ENCODE measurements at regions not wholly inside any gene's neighbourhood (a gene's known extent, or its start where the extent isn't known, plus 50 kb on each side); places are given as distances from the start of the nearest gene placed in this dataset.
A peak's percentile ranks its signal among the peaks of the same experiment; 100 is the strongest.

GRCh38 chr4:154686838-154687237 is 57.0 kb upstream of the LRAT start:
- Histone ChIP-seq H3K4me1 (ENCODE audit: control insufficient read depth in 4 of 4, insufficient read depth in 4 of 4, low read length in 3 of 4) (peaks cover 0 to 17% (median 5%) of the 10 kb centered on the region in 4 donors), H3K4me3 (ENCODE audit: low read depth in 1 of 3, low read length in 3 of 3) (no peak overlapping the region), H3K27ac (ENCODE audit: low read depth in 1 of 2, low read length in 2 of 2) (no peak overlapping the region), H3K36me3 (ENCODE audit: control insufficient read depth in 4 of 4, insufficient read depth in 3 of 4, low read depth in 1 of 4, low read length in 3 of 4) (no peaks in the 10 kb centered on the region), H3K27me3 (ENCODE audit: control insufficient read depth in 4 of 4, insufficient read depth in 4 of 4, low read length in 3 of 4) (no peaks in the 10 kb centered on the region), H3K9me3 (ENCODE audit: control insufficient read depth in 4 of 4, low read length in 3 of 4) (no peaks in the 10 kb centered on the region), H3K9ac (ENCODE audit: low read depth in 1 of 2, low read length in 2 of 2) (no peak overlapping the region)
- 22% methylated on average over 1 of the region's 1 CpG for WGBS
- TF ChIP-seq, protein P1, sequence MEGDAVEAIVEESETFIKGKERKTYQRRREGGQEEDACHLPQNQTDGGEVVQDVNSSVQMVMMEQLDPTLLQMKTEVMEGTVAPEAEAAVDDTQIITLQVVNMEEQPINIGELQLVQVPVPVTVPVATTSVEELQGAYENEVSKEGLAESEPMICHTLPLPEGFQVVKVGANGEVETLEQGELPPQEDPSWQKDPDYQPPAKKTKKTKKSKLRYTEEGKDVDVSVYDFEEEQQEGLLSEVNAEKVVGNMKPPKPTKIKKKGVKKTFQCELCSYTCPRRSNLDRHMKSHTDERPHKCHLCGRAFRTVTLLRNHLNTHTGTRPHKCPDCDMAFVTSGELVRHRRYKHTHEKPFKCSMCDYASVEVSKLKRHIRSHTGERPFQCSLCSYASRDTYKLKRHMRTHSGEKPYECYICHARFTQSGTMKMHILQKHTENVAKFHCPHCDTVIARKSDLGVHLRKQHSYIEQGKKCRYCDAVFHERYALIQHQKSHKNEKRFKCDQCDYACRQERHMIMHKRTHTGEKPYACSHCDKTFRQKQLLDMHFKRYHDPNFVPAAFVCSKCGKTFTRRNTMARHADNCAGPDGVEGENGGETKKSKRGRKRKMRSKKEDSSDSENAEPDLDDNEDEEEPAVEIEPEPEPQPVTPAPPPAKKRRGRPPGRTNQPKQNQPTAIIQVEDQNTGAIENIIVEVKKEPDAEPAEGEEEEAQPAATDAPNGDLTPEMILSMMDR (IDR thresholded peaks at IDR 0.05; ENCODE audit: low read depth, low read length, missing input control) = peak; percentile 7
- TF ChIP-seq ZBTB33 (IDR thresholded peaks at IDR 0.05) = no peak
- peak; percentile 45 to 47 for TF ChIP-seq RAD21 (IDR thresholded peaks at IDR 0.05)
- DNase-seq (ENCODE audit: low spot score) = no peak

DNA sequence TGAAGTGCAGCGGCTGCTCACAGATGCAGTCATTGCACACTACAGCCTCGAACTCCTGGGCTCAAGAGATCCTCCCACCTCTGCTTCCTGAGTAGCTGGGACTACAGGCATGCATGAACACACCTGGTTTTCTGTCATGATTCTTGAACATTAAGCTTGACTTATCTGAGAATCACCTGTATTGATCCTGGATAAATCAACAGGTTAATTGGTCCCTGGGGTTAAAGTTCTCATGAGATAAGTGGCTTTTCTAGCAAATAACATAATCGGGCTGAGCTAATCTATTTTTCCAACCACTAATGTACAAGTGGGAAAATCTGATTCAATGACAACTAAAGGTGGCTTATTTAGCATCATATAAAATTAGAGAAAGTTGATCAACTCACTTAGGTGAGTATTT is 56.0 kb upstream of the LRAT start:
- 46% methylated on average over 3 of the region's 3 CpGs for WGBS
- DNase-seq (ENCODE audit: low spot score) = no peak
- Histone ChIP-seq H3K4me3 (ENCODE audit: low read depth in 1 of 3, low read length in 3 of 3) (no peak overlapping the region), H3K9me3 (ENCODE audit: control insufficient read depth in 4 of 4, low read length in 3 of 4) (no peaks in the 10 kb centered on the region), H3K4me1 (ENCODE audit: control insufficient read depth in 4 of 4, insufficient read depth in 4 of 4, low read length in 3 of 4) (peaks cover 0 to 17% (median 5%) of the 10 kb centered on the region in 4 donors), H3K27ac (ENCODE audit: low read depth in 1 of 2, low read length in 2 of 2) (no peak overlapping the region), H3K36me3 (ENCODE audit: control insufficient read depth in 4 of 4, insufficient read depth in 3 of 4, low read depth in 1 of 4, low read length in 3 of 4) (no peaks in the 10 kb centered on the region), H3K27me3 (ENCODE audit: control insufficient read depth in 4 of 4, insufficient read depth in 4 of 4, low read length in 3 of 4) (no peaks in the 10 kb centered on the region), H3K9ac (ENCODE audit: low read depth in 1 of 2, low read length in 2 of 2) (no peak overlapping the region)
- TF ChIP-seq FOXA1 (IDR thresholded peaks at IDR 0.05) (no peak), HNF4A (conservative IDR thresholded peaks at IDR 0.05) (peak; percentile 56 to 75), RXRA (IDR thresholded peaks at IDR 0.05) (peak in 1 of 2 donors; percentile 14), TAF1 (conservative IDR thresholded peaks at IDR 0.05) (no peak)
- TF ChIP-seq, protein P1 (IDR thresholded peaks at IDR 0.05; ENCODE audit: low read depth, low read length, missing input control) = no peak
- TF ChIP-seq, protein P2, sequence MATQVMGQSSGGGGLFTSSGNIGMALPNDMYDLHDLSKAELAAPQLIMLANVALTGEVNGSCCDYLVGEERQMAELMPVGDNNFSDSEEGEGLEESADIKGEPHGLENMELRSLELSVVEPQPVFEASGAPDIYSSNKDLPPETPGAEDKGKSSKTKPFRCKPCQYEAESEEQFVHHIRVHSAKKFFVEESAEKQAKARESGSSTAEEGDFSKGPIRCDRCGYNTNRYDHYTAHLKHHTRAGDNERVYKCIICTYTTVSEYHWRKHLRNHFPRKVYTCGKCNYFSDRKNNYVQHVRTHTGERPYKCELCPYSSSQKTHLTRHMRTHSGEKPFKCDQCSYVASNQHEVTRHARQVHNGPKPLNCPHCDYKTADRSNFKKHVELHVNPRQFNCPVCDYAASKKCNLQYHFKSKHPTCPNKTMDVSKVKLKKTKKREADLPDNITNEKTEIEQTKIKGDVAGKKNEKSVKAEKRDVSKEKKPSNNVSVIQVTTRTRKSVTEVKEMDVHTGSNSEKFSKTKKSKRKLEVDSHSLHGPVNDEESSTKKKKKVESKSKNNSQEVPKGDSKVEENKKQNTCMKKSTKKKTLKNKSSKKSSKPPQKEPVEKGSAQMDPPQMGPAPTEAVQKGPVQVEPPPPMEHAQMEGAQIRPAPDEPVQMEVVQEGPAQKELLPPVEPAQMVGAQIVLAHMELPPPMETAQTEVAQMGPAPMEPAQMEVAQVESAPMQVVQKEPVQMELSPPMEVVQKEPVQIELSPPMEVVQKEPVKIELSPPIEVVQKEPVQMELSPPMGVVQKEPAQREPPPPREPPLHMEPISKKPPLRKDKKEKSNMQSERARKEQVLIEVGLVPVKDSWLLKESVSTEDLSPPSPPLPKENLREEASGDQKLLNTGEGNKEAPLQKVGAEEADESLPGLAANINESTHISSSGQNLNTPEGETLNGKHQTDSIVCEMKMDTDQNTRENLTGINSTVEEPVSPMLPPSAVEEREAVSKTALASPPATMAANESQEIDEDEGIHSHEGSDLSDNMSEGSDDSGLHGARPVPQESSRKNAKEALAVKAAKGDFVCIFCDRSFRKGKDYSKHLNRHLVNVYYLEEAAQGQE (IDR thresholded peaks at IDR 0.05) = no peak
